ENCODE measurements at regions not wholly inside any gene's neighbourhood (a gene's known extent, or its start where the extent isn't known, plus 50 kb on each side); places are given as distances from the start of the nearest gene placed in this dataset.

DNA sequence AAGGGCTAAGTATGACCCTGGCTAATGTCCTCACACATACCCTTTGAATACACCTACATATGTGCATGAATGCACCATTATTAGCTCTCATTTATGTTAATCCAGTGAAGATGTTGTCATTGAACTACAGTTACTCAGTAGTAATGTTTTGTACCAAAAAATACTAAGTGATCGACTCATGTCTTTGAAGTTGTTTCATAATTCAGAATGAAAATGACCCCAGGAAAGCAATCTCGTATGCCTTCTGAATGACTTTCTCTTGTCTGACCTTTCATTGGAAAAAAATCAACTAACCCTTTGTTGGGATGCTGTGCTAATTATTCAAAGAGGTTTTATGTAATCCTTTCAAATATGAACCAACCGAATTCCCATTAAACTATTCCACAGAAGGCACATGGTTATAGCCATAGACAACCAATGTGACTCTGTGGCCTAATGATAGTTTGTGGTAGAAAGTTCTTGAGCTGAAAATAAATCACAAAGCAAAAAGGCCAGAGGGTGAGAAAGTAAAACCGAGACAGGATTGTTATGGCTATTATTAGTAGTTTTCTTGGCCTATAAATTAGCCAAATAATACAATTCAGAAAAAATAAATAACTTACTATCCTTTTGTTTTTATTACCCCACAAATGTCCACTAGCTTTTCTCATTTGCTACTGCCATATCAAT, 86.8 kb upstream of the STARD13 start:
- TF ChIP-seq, protein P1, sequence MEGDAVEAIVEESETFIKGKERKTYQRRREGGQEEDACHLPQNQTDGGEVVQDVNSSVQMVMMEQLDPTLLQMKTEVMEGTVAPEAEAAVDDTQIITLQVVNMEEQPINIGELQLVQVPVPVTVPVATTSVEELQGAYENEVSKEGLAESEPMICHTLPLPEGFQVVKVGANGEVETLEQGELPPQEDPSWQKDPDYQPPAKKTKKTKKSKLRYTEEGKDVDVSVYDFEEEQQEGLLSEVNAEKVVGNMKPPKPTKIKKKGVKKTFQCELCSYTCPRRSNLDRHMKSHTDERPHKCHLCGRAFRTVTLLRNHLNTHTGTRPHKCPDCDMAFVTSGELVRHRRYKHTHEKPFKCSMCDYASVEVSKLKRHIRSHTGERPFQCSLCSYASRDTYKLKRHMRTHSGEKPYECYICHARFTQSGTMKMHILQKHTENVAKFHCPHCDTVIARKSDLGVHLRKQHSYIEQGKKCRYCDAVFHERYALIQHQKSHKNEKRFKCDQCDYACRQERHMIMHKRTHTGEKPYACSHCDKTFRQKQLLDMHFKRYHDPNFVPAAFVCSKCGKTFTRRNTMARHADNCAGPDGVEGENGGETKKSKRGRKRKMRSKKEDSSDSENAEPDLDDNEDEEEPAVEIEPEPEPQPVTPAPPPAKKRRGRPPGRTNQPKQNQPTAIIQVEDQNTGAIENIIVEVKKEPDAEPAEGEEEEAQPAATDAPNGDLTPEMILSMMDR (IDR thresholded peaks at IDR 0.05; ENCODE audit: insufficient read depth, missing control alignments), result no peak
- DNase-seq (ENCODE audit: insufficient read length, low spot score) (no peak), FAIRE-seq (no peak)

DNA sequence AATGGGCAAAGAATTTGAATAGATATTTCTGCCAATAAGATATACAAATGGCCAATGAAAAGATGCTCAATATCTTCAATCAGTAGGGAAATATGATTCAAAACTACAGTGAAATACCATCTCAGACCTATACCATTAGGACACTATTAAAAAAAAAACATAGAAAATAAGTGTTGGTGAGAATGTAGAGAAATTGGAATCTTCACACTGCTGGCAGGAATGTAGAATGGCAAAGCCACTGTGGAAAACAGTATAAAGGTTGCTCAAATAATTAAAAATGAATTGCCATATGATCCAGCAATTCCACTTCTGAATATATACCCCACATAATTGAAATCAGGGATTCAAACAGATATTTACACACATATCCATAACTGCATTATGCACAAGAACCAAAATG, 88.1 kb upstream of the STARD13 start:
- TF ChIP-seq, protein P1 (IDR thresholded peaks at IDR 0.05; ENCODE audit: insufficient read depth, missing control alignments), result no peak
- DNase-seq (ENCODE audit: insufficient read length, low spot score) (no peak), FAIRE-seq (no peak)

DNA sequence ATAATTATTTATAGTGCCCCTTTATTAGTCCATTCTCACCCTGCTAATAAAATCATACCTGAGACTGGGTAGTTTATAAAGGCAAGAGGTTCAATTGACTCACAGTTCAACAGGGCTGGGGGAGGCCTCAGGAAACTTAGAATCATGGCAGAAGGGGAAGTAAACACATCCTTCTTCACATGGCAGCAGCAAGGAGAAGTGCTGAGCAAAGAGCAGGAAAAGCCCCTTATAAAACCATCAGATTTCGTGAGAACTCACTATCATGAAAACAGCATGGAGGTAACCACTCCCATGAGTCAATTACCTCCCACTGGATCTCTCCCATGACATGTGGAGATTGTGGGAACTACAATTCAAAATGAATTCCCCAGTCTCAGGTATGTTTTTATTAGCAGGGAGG, 89.9 kb upstream of the STARD13 start:
- DNase-seq (ENCODE audit: insufficient read length, low spot score) (no peak), FAIRE-seq (no peak)
- TF ChIP-seq, protein P1 (IDR thresholded peaks at IDR 0.05; ENCODE audit: insufficient read depth, missing control alignments), result no peak

DNA sequence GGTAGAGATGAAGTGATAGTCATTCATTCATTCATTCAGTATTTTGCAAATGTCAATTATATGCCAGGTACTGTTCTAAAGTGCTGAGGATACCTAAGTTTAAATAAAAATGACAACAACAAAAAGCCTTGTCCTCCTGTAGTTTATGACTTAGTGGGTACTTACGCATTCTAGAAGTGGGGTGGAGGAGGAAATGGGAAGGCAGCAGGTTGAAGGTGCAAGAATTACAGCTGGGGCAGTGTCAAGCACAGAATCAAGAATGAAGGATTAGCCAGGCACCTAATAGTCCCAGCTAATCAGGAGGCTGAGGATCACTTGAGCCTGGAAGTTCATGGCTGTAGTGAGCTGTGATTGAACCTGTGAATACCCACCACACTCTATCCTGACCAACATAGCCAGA, 90.7 kb upstream of the STARD13 start:
- no peak for FAIRE-seq
- no peak for DNase-seq (ENCODE audit: insufficient read length, low spot score)
- TF ChIP-seq, protein P1 (IDR thresholded peaks at IDR 0.05; ENCODE audit: insufficient read depth, missing control alignments), result no peak

DNA sequence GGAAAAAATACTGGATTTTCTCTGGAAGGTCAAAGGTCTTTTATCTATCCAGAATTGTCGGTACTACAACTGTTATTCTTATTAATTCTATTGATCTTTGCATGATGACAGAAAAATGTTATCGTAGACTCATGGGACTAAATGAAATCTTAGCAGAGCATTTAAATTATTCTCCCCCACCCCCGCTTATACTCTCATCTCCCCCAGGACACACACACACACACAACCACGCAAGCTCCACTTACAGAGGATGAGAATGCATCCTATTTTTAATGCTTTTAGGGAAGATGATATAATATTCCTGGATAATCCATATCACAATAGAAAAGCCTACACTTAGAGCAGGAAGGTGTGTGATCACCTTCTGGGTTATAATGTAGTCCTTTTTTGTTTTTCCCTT, 91.9 kb upstream of the STARD13 start:
- DNase-seq (ENCODE audit: insufficient read length, low spot score), result no peak
- TF ChIP-seq, protein P1 (IDR thresholded peaks at IDR 0.05; ENCODE audit: insufficient read depth, missing control alignments), result no peak
- no peak for FAIRE-seq

DNA sequence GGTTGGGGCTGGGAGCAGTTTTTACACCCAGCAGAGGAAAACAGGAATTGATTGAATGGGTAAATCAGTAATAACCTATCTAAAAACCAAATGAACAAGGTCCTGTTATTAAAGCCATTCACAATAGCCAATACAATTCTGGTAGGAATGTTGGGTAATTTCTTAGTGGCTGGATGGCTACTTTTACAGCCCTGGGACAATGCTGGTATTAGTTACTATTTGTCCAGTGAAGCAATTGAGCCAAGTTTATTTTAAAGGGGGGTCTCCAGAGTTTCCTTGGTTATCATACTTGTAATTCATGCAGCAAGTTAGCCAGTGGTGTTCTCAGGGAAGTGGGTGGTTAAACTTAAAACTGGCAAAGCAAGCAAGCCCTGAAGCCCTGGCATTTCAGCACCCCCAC, 92.3 kb upstream of the STARD13 start:
- DNase-seq (ENCODE audit: insufficient read length, low spot score) (no peak), FAIRE-seq (no peak)
- TF ChIP-seq, protein P1 (IDR thresholded peaks at IDR 0.05; ENCODE audit: insufficient read depth, missing control alignments), result no peak

DNA sequence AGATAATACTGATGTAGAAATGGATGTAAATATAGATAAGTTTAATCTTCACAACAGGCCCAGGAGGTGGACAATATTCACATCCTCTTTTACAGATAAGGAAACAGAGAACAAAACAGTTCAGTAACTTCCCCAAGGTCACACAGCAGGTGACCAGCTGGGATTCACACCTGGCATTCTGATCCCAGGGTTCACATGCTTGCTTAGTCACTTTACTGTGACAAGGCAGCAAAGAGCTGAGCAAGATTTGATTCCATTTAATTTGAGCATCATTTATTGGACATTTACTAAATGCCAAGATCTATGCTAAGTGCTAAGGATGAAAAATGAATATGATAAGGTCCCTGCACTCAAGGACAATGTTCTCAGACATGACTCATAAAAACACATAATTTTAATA, 94.1 kb upstream of the STARD13 start:
- FAIRE-seq, result no peak
- no peak for DNase-seq (ENCODE audit: insufficient read length, low spot score)
- TF ChIP-seq, protein P1 (IDR thresholded peaks at IDR 0.05; ENCODE audit: insufficient read depth, missing control alignments), result no peak

Data from D721Med (cell line).